GM12891 (cell line): ENCODE measurements at regions not wholly inside any gene's neighbourhood (a gene's known extent, or its start where the extent isn't known, plus 50 kb on each side); places are given as distances from the start of the nearest gene placed in this dataset.
"Not testable (repeated sequence)": the region's sequence is repeated elsewhere in the genome, so short reads cannot be mapped to it uniquely, and the experiment has no call there.

Experiments
- DNase-seq: peaks from one replicate; pipeline ENCODE4 v3.0.0; 2011; ENCODE audit warnings: low spot score; ENCODE audit not compliant: insufficient read length
- FAIRE-seq: peaks from 2 replicates; lab custom pipeline; 2011; peaks lifted over from hg19 to GRCh38; lab: Jason Lieb, UNC
- PAX5 ChIP-seq: IDR thresholded peaks from 2 replicates; pipeline ENCODE4 v1.6.1; 2011; ENCODE audit warnings: low read length, moderate library complexity, mild to moderate bottlenecking; ENCODE audit not compliant: insufficient read depth, severe bottlenecking
- POLR2A ChIP-seq: IDR thresholded peaks from 2 replicates; pipeline ENCODE4 v1.6.1; 2011; ENCODE audit warnings: low read depth, low read length, control low read depth
- POLR2AphosphoS5 ChIP-seq: IDR thresholded peaks from 2 replicates; pipeline ENCODE4 v1.6.1; 2011; ENCODE audit warnings: low read depth, low read length, control low read depth
- POU2F2 ChIP-seq: IDR thresholded peaks from 2 replicates; pipeline ENCODE4 v1.6.1; 2011; ENCODE audit warnings: low read depth, mild to moderate bottlenecking, control low read depth, low read length, moderate library complexity
- SPI1 ChIP-seq: IDR thresholded peaks from 2 replicates; pipeline ENCODE4 v1.6.1; 2011; ENCODE audit warnings: low read depth, low read length, control low read depth
- TAF1 ChIP-seq: IDR thresholded peaks from 2 replicates; pipeline ENCODE4 v1.6.1; 2011; ENCODE audit warnings: low read depth, low read length, control low read depth

GRCh38 chr3:130825762-130826299 lies 68.1 kb upstream of the ATP2C1 start:
- FAIRE-seq (no peak), DNase-seq (no peak)
- TF ChIP-seq POLR2A = no peak

DNA sequence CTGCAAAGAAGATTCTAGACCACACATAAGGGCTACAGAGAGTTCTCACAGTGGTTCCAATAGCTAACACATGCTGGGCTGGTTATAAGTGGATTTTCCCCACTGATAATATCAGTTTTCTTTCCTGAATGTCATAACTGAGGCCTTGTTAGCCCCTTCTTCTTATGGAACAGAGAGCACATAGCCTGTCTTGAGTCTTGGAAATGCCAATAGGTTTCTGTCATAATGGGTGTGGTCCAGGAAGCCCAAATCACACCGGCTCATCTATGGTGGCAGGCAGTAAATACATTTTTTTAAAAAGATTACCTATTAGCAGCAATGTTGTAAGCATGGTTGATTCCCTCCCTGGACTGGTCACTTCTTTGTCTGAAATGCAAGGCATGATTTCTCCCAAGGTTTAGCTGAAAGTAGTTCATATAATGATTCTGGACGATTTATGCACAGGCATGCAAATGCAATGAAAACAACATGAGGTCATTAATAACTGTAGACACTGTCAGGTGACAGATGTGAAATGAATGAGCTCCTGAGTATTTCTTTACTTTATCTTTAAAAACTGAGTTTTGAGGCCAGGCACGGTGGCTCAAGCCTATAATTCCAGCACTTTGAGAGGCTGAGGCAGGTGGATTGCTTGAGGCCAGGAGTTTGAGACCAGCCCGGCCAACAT lies 67.2 kb upstream of the ATP2C1 start:
- no peak for DNase-seq
- no peak for FAIRE-seq
- TF ChIP-seq SPI1 = no peak
- no peak for TF ChIP-seq TAF1
- no peak for TF ChIP-seq POLR2A
- TF ChIP-seq POU2F2 = no peak
- TF ChIP-seq PAX5 = no peak
- TF ChIP-seq POLR2AphosphoS5 = no peak

GRCh38 chr3:130827486-130827885 lies 66.4 kb upstream of the ATP2C1 start:
- no peak for FAIRE-seq
- DNase-seq = no peak
- TF ChIP-seq TAF1 = no peak
- TF ChIP-seq POLR2A = no peak
- TF ChIP-seq POU2F2 = no peak
- TF ChIP-seq POLR2AphosphoS5 = no peak

DNA sequence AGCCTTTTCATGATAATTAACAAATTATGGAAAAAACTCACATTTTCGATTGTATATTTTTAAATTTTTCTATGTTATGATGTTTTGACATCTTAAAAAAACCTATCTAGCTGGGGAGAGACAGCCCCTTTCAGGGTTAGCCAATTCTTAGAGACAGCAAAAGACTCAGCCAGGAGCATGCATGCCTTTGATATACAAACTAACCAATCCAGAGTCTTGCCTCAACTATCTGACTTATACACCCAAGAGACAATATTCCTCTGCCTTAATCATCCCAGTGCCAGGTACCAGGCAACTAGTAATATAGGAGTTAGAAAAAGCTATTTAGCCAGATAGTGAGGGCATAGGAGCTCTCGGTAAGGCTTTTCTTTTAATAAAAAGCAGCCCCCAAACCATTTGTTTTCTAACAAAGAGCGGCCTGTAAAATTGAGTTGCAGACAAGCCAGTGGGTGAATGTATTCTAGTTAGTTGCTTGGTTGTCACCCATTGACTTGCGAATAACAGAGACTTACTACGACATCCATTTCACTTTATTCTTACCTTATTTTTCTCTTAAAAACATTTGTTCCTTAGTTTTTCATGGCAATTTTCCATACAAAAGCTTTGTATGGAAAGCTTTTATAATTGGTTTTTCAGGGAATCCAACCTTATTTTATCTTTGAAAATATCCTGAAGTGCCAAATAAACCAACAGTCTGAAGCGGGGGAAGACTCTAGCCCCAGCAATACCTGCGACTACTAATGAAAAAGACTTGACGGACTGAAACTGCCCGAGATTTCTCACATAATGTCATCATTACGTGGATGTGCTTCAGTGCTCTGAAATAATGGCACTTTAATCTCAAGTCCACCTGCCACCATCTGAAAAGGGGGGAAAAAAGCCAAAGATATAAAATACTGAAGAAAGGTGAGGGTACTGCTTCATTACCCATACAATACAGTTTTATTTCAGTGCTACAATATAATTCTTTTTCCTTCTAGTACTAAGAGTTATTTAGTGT lies 64.6 kb upstream of the ATP2C1 start:
- TF ChIP-seq POLR2AphosphoS5 (no peak), POLR2A (no peak), POU2F2 (no peak), PAX5 (no peak), SPI1 (no peak), TAF1 (no peak)
- no peak for FAIRE-seq
- no peak for DNase-seq

DNA sequence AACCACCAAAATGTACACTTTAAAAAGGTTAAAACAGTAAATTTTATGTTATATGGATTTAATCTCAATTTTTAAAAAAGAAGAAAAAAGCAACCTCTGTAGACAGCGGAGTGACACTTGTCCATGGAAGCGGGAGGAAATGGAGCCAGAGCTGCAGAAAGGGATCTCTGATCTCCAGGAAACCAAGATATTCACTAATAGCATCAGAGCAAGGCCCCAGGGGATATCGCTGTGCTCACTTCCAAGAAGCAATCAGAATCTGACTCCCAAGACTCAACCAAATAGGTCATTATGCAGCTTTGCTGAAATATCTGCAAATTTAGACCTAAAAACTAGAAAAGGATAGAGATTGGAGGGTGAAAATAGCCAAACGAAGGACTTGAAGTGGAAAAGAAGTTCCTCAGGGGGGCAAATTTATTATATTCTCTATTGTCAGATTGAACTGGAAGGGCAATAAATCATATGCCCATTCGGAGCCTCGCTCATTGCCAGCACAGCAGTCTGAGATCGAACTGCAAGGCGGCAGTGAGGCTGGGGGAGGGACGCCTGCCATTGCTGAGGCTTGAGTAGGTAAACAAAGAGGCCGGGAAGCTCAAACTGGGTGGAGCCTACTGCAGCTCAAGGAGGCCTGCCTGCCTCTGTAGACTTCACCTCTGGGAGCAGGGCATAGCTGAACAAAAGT lies 62.0 kb upstream of the ATP2C1 start:
- FAIRE-seq = no peak
- no peak for DNase-seq
- TF ChIP-seq POLR2A (no peak), SPI1 (no peak), POU2F2 (no peak), TAF1 (no peak), POLR2AphosphoS5 (no peak), PAX5 (no peak)

DNA sequence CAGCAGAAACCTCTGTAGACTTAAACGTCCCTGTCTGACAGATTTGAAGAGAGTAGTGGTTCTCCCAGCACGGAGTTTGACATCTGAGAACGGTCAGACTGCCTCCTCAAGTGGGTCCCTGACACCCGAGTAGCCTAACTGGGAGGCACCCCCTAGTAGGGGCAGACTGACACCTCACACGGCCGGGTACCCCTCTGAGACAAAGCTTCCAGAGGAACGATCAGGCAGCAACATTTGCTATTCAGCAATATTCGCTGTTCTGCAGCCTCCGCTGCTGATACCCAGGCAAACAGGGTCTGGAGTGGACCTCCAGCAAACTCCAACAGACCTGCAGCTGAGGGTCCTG lies 61.5 kb upstream of the ATP2C1 start:
- not testable (repeated sequence) for FAIRE-seq, DNase-seq

DNA sequence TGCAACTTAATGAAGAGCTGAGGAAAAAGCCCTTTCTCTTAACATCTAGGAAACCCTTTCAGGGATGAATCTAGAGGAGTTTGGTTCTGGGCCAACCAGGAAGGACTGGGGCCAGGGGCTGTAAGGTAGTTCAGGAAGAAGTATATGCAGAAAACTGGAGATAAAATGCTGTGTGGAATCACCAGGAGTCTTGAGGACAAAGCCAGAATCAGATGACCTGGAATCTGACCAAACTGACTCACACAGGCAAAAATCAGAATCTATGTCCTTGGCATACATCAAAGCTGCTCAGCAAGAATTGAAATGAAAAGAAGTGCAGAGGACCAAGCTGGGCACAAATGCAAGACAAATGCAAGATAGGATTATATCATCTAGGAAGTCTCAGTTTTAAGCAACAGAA lies 59.4 kb upstream of the ATP2C1 start:
- TF ChIP-seq POLR2A (no peak), POLR2AphosphoS5 (no peak), SPI1 (no peak), PAX5 (no peak), TAF1 (no peak), POU2F2 (no peak)

GRCh38 chr3:130835483-130835882 lies 58.4 kb upstream of the ATP2C1 start:
- TF ChIP-seq PAX5 (no peak), SPI1 (no peak), POLR2AphosphoS5 (no peak), POLR2A (no peak), TAF1 (no peak)
- DNase-seq (no peak), FAIRE-seq (no peak)

More for the DNA sequence above, 59.4 kb upstream of the ATP2C1 start:
- FAIRE-seq = no peak
- no peak for DNase-seq

DNA sequence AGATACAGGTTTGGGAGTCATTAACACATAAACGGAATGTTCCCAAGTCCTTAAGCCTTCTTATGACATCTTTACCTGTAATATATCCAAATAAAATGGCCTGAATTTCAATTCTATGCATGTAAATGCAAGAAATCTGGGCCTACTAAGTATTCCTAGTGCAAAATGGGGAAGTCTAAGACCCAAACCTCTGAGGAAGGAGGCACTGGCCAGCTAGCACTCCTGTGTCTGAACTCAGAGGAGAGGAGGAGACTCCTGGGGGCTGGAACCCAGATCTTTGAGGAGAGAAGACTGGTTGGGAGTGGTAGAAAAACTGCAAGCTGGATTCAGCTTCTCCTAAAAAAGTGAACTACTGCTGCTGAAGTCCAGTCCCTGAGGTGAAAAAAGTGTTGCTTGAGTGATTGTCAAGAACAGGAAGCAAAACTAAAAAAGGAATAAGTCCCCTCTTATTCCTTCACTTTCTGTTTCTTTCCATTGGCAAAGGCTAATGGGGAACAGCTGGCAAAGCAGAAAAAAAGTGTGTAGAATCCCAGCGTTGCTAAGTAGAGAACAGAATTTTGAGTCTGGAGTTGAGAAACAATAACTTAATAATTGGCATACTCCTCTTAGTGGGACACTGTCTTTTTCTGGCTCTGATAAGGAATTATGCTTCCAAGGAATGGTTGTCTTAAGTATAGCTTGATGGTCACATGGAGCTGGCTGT lies 54.8 kb upstream of the ATP2C1 start:
- TF ChIP-seq PAX5 (no peak), POLR2A (no peak), SPI1 (peak; percentile 39), POLR2AphosphoS5 (no peak), TAF1 (no peak), POU2F2 (no peak)
- FAIRE-seq = peak; percentile 61
- no peak for DNase-seq
